Suprapubic skin (tissue), 4 donors: ENCODE measurements at regions not wholly inside any gene's neighbourhood (a gene's known extent, or its start where the extent isn't known, plus 50 kb on each side); places are given as distances from the start of the nearest gene placed in this dataset.

Experiments
- CTCF ChIP-seq, 2 donors: fragments of 200-600 bp in 1 of 2; fragments of 450-650 bp in 1 of 2; sonication (generic) in 1 of 2; IDR thresholded peaks; one replicate each; pipeline ENCODE4 v1.5.1; 2016 to 2019; ENCODE audit warnings: antibody characterized with exemption in 2 of 2, mild to moderate bottlenecking in 1 of 2, moderate library complexity in 1 of 2
- POLR2A ChIP-seq, 2 donors: fragments of 450-650 bp; IDR thresholded peaks; one replicate each; pipeline ENCODE4 v1.6.1; 2017; ENCODE audit warnings: antibody characterized with exemption in 2 of 2, mild to moderate bottlenecking in 2 of 2, moderate library complexity in 2 of 2
- POLR2AphosphoS5 ChIP-seq, 3 donors: sonication (generic); formaldehyde crosslinking; IDR thresholded peaks; one replicate each; pipeline ENCODE4 v1.6.1; 2017; ENCODE audit warnings: antibody characterized with exemption in 3 of 3

- no peak for TF ChIP-seq POLR2A (IDR thresholded peaks at IDR 0.05)
- no peak for TF ChIP-seq CTCF (IDR thresholded peaks at IDR 0.05)
- no peak for TF ChIP-seq POLR2AphosphoS5 (IDR thresholded peaks at IDR 0.05)
Observed at GRCh38 chr1:73654714-73655113, 543.3 kb downstream of the LRRIQ3 start.
